HL-60/S4 treated with retinoic acid at 250 ng/mL for 4 days and 3 days (cell line): ENCODE measurements at regions not wholly inside any gene's neighbourhood (a gene's known extent, or its start where the extent isn't known, plus 50 kb on each side); places are given as distances from the start of the nearest gene placed in this dataset.
"Not testable (repeated sequence)": the region's sequence is repeated elsewhere in the genome, so short reads cannot be mapped to it uniquely, and the experiment has no call there.

Experiments
- in situ Hi-C: fragments of 300-500 bp; cut with MboI; formaldehyde crosslinking; loops from 2 replicates; pipeline ENCODE4 v1.7.0; 2022; ENCODE audit warnings: low sequenced_read_pairs

GRCh38 chr2:111551428-111551827 is 332.6 kb downstream of the ANAPC1 start:
- in situ Hi-C loops = not testable (repeated sequence)

- in situ Hi-C loops = not testable (repeated sequence)
These were observed 331.4 kb downstream of the ANAPC1 start for GRCh38 chr2:111552625-111553024.

- in situ Hi-C loops = not testable (repeated sequence)
These were observed 324.7 kb downstream of the ANAPC1 start for GRCh38 chr2:111559301-111559700.

GRCh38 chr2:111559814-111560213 is 324.2 kb downstream of the ANAPC1 start:
- in situ Hi-C loops = not testable (repeated sequence)

GRCh38 chr2:111566068-111566467 is 317.9 kb downstream of the ANAPC1 start:
- in situ Hi-C loops = not testable (repeated sequence)

GRCh38 chr2:111567233-111567632 is 316.8 kb downstream of the ANAPC1 start:
- in situ Hi-C loops = not testable (repeated sequence)

- in situ Hi-C loops = not testable (repeated sequence)
These were observed 314.4 kb downstream of the ANAPC1 start for GRCh38 chr2:111569356-111570199.

GRCh38 chr2:111570300-111571114 is 313.5 kb downstream of the ANAPC1 start:
- in situ Hi-C loops = not testable (repeated sequence)

GRCh38 chr2:111574803-111575202 is 309.2 kb downstream of the ANAPC1 start:
- in situ Hi-C loops = not testable (repeated sequence)

GRCh38 chr2:111577154-111577885 is 306.7 kb downstream of the ANAPC1 start:
- in situ Hi-C loops = not testable (repeated sequence)

- in situ Hi-C loops = not testable (repeated sequence)
These were observed 304.4 kb downstream of the ANAPC1 start for GRCh38 chr2:111579500-111580134.

- in situ Hi-C loops = not testable (repeated sequence)
These were observed 303.4 kb downstream of the ANAPC1 start for GRCh38 chr2:111580616-111581015.

- in situ Hi-C loops = not testable (repeated sequence)
These were observed 301.9 kb downstream of the ANAPC1 start for GRCh38 chr2:111582090-111582489.

- in situ Hi-C loops = not testable (repeated sequence)
These were observed 300.5 kb downstream of the ANAPC1 start for GRCh38 chr2:111583480-111583879.

GRCh38 chr2:111584540-111584939 is 299.5 kb downstream of the ANAPC1 start:
- in situ Hi-C loops = not testable (repeated sequence)

GRCh38 chr2:111584950-111585349 is 299.0 kb downstream of the ANAPC1 start:
- in situ Hi-C loops = not testable (repeated sequence)

- in situ Hi-C loops = not testable (repeated sequence)
These were observed 298.0 kb downstream of the ANAPC1 start for GRCh38 chr2:111586014-111586413.

GRCh38 chr2:111595072-111595471 is 288.9 kb downstream of the ANAPC1 start:
- in situ Hi-C loops = not testable (repeated sequence)

GRCh38 chr2:111596808-111597705 is 286.9 kb downstream of the ANAPC1 start:
- in situ Hi-C loops = not testable (repeated sequence)

- in situ Hi-C loops = not testable (repeated sequence)
These were observed 285.0 kb downstream of the ANAPC1 start for GRCh38 chr2:111598944-111599343.
